HEK293 (cell line): ENCODE measurements at regions not wholly inside any gene's neighbourhood (a gene's known extent, or its start where the extent isn't known, plus 50 kb on each side); places are given as distances from the start of the nearest gene placed in this dataset.

Experiments
- ZNF24 ChIP-seq: fragments of 450-650 bp; formaldehyde crosslinking; IDR thresholded peaks from 2 replicates; pipeline ENCODE4 v1.5.1; 2016; ENCODE audit warnings: missing biosample characterization, missing genetic modification characterization
- ZNF292 ChIP-seq: fragments of 450-650 bp; formaldehyde crosslinking; IDR thresholded peaks from 2 replicates; pipeline ENCODE4 v1.5.1; 2016; ENCODE audit warnings: low read depth, missing biosample characterization, missing genetic modification characterization, borderline replicate concordance
- ZXDB ChIP-seq: fragments of 450-650 bp; formaldehyde crosslinking; IDR thresholded peaks from 2 replicates; pipeline ENCODE4 v1.5.1; 2016; ENCODE audit warnings: missing biosample characterization, missing genetic modification characterization

DNA sequence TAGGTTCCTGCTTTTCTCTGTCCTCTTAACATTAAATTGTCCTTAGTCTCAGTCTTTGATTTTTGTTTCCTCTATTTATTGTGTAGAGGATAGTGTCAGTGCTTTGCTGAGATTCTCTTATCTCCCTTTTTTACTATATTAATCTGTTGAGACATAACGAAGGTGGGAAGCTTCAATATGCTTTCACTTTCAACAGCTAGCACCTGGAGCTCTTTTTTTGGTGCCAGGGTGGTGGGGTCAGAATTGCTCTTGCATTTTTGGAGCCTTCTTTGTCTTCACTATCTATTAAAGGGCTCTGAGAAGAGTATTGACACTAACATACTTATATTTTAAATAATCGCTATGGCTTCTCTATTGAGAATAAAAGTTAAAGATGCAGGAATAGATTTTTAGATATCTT, 97.1 kb upstream of the EPHA7 start:
- TF ChIP-seq ZXDB = no peak
- no peak for TF ChIP-seq ZNF24
- TF ChIP-seq ZNF292 = no peak
